Esophagus muscularis mucosa (tissue), 4 donors: ENCODE measurements at regions not wholly inside any gene's neighbourhood (a gene's known extent, or its start where the extent isn't known, plus 50 kb on each side); places are given as distances from the start of the nearest gene placed in this dataset.

Source experiments
- CTCF ChIP-seq, 3 experiments: fragments of 200-600 bp in 2 of 3; fragments of 450-650 bp in 1 of 3; sonication (generic) in 2 of 3; IDR thresholded peaks; one replicate each; pipeline ENCODE4 v1.5.1; 2017 to 2019; ENCODE audit warnings: antibody characterized with exemption in 3 of 3, mild to moderate bottlenecking in 2 of 3, moderate library complexity in 1 of 3
- EP300 ChIP-seq: sonication (generic); formaldehyde crosslinking; IDR thresholded peaks from one replicate; pipeline ENCODE4 v1.6.1; 2017; ENCODE audit warnings: antibody characterized with exemption
- POLR2A ChIP-seq: fragments of 450-650 bp; IDR thresholded peaks from one replicate; pipeline ENCODE4 v1.6.1; 2017; ENCODE audit warnings: antibody characterized with exemption, moderate library complexity, mild to moderate bottlenecking, low read depth
- POLR2AphosphoS5 ChIP-seq, 2 donors: sonication (generic); formaldehyde crosslinking; IDR thresholded peaks; one replicate each; pipeline ENCODE4 v1.6.1; 2017; ENCODE audit warnings: antibody characterized with exemption in 2 of 2

- TF ChIP-seq CTCF (IDR thresholded peaks at IDR 0.05): no peak
- no peak for TF ChIP-seq POLR2AphosphoS5 (IDR thresholded peaks at IDR 0.05)
- TF ChIP-seq POLR2A: no peak
- no peak for TF ChIP-seq EP300
Observed at GRCh38 chr3:111248406-111248805, 176.8 kb downstream of the NECTIN3 start.
